HG02938 (cell line): ENCODE measurements at regions not wholly inside any gene's neighbourhood (a gene's known extent, or its start where the extent isn't known, plus 50 kb on each side); places are given as distances from the start of the nearest gene placed in this dataset.

Source experiments
- ATAC-seq: cut with Tn5 transposase; IDR thresholded peaks from one replicate; pipeline ENCODE4 v1.9.1; 2021; ENCODE audit warnings: mild to moderate bottlenecking, moderate library complexity; ENCODE audit not compliant: unreplicated experiment

GRCh38 chr2:145366341-145366740 is 846.4 kb upstream of the ZEB2 start:
- ATAC-seq, result no peak

DNA sequence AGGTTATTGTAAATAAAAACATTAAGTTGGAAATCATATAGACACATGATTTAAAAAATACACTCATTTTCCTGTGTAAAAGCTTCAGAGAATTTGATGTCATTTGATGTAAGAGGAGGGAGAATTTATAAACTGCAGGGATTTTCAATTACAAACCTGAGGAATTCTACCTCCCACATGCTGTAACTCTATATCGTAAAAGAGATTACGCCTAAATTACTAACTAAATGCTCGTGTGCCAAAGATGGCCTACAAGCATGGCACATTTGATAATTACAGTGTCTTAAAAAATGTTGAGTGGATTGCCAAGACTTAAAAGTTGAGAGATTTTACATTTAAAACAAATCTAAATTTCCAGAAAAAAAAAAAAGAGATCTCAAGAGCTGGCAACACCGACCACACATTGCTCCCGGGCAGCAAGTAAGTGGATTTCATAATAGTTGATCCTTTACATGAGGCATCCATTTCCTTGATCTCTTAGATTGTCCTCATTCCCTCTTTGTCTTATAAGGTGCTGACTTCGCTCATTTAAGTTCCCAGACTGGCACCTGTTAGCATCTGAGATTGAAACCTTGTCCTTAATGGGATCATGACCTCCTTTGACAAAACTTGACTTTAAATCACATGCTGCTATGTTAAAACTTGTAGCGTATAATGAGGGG is 840.3 kb upstream of the ZEB2 start:
- no peak for ATAC-seq

GRCh38 chr2:145359561-145359960 is 839.6 kb upstream of the ZEB2 start:
- ATAC-seq, result no peak

DNA sequence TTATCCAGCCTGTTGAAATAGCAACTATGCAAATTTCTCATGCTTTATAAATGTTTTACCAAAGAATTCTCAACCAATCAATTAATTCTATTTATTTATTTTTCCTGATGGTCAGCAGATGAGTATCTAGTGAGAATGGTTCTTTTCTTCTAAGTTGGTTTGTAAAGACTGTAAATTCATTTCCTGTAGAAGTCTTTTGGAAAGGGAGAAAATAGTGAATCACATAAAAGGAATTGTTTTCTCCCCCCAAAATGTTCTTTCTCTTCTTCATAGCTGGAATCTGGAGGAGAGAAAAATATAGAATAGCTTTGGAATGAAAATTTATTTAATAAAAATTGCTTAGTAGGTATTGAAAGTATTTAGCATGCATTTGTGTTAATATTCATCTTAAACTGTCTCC is 836.1 kb upstream of the ZEB2 start:
- ATAC-seq, result no peak

- ATAC-seq, result no peak
Measured at GRCh38 chr2:145352484-145352883, 832.6 kb upstream of the ZEB2 start.

DNA sequence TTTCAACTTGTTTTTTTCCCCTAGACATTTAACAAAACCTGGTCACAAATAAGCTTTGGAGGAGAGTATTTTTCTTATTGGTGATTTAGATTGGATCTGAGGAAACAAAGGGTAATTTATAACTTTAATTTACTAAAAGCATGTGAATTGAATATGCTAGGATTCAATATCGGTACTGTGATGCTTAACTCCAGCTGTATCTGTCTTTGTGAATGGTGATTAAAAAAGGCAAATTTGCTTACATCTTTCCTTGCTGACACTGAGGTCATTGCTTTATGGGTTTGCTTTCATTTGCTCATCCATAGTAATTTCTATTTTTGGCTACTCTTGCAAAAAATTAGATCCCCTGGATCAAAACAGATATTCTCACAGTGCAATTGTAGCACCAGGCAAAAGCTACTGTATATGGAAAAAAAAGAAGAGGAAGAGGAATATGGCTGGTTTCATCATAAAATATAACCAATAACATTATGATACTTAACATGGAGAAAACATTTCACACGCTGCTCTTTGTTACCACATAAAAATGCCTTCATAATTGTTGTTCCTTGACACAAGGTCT is 832.0 kb upstream of the ZEB2 start:
- no peak for ATAC-seq

DNA sequence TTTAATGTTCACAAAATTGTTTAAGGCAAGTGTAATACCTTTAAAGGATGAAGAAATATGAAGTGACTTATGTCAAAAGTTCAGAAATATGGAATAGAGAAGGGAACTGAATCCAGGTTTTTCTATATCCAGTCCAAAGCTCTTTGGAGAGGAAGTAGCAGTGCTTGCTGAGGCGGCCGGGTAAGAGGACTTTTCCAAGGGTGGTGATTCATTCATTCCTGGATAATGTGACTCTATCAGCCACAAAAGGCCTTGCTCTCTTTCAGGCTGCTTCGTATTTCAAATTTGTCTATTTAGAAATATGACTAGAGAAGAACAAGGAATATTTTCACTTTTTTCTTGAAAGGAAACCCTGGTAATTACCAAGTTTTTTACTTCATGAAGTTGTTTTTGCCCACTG is 830.1 kb upstream of the ZEB2 start:
- ATAC-seq, result no peak

GRCh38 chr2:145344076-145344724 is 824.3 kb upstream of the ZEB2 start:
- ATAC-seq, result no peak

DNA sequence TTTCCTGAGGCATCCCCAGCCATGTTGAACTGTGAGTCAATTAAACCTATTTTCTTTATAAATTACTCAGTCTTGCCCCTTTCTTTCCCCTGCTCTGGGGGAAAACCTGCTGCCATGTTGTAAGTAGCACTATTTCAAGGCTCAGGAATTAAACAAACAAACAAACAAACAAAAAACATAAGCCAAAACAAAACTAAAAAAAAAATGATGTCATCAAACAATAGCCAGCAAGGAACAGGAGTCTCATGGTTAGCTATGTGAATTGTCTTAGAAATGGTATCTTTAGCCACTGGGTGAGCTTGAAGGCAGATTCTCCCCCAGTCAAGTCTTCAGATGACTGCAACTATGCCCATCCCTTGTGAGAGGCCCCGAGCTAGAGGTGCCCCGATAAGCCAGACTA is 823.4 kb upstream of the ZEB2 start:
- ATAC-seq, result no peak

DNA sequence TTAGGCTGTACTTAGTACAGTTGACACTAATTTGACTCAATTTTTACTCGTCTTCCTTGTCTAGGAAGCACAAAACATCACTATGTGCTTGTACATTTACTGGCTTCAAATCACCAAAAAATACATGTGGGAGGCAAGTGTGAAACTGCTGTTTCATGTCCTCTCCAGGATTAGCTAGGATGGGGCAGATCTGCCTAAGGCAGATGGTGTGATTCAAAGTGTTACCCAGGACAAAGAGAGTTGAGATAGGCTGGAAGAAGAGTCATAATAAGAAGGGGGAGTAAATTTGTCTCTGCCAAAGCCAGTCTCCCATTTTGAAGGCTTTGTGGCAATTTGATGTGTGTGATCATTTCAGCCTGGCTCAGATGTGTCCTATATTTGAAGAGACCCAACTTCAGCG is 821.6 kb upstream of the ZEB2 start:
- no peak for ATAC-seq

DNA sequence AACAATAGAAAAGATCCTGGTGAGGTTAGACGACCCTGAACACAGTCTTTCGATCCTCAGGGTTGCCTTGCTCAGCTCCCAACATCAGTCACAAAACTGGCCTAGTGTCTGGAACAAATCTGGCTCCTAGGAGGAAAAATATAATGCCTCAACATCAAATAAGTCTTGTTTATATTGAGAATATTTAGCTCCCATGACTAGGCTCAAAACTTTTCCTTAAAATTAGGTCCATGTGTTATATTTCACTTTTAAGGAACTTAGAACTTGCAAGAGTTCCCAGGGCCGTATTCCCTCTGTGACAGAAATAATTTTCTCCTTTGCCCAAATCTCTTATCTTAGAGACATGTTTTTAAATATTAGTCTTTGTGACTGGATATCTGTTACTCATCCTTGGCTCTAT is 819.7 kb upstream of the ZEB2 start:
- ATAC-seq, result no peak

DNA sequence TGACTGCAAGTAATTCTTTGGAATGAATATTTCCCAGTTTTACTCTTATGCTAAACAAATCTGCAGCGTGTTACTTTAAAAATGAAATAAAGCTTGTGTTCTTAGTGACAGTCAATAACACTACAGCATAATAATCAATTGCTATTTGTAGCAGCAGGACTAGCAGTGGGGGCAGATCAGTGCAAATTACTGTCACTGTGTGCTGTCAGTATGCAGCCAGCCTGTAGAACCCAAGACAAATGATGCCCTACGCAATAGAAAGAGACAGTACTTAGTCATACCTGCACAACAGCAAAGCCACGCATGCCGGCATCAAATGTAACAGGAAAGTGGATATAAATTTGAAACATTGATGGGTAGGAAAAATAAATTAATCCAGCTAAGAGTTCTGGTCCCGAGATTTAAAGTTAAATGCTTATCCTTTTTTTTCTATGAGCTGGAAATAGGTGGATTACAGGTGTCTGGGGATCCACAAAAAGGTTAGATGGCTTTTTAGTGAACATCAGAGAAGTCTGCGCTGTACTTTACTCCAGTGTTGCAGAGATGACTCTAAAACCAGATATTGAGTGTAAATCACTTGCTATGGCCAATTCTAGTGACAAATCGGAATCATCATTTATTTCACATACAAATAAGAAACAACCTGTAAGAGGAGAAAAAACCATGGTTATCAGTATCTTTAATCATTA is 812.4 kb upstream of the ZEB2 start:
- ATAC-seq, result no peak

DNA sequence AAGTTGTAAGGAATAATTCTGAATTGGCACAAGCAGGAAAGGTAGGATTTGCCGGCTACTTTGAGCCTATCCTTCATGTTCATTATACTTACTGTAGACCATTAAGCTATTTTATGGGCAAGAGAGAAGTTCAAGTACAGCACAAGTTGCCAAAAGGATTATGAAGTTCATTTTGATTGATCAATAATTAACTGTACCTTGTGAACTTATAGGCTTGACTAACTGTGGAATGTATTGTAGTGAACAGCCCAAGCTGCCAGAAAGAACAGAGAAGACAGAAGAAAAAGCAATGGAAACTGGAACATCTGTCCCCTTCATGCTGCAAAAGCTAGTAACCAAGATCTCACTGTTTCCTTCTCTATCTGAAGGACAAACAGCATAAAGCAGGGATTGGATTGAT is 810.1 kb upstream of the ZEB2 start:
- no peak for ATAC-seq

- no peak for ATAC-seq
Measured at GRCh38 chr2:145325485-145325884, 805.6 kb upstream of the ZEB2 start.

DNA sequence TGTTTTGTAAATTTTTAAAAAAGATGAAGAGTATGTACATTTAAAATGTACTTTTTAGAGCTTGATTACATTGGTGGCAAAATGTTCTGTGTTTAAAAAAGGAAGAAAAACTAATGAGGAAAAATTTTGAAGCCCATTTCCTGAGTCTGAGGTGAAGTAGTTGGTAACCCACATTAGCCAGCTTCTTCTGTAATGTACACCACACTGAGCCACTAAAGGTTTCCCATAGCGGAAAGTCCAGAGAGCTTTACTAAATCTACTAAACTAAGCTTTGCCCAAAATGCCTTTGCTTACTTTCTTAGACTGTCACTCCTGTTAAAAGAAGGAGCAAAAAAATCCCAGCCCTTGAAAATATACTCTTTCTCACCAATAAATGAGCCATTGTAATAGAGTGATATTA is 804.8 kb upstream of the ZEB2 start:
- no peak for ATAC-seq

GRCh38 chr2:145323512-145323911 is 803.6 kb upstream of the ZEB2 start:
- no peak for ATAC-seq

- peak; percentile 84 for ATAC-seq
Measured at GRCh38 chr2:145321344-145321743, 801.4 kb upstream of the ZEB2 start.

- ATAC-seq, result no peak
Measured at GRCh38 chr2:145316496-145316895, 796.6 kb upstream of the ZEB2 start.

- no peak for ATAC-seq
Measured at GRCh38 chr2:145315053-145315452, 795.1 kb upstream of the ZEB2 start.

- ATAC-seq, result no peak
Measured at GRCh38 chr2:145314119-145314633, 794.3 kb upstream of the ZEB2 start.

DNA sequence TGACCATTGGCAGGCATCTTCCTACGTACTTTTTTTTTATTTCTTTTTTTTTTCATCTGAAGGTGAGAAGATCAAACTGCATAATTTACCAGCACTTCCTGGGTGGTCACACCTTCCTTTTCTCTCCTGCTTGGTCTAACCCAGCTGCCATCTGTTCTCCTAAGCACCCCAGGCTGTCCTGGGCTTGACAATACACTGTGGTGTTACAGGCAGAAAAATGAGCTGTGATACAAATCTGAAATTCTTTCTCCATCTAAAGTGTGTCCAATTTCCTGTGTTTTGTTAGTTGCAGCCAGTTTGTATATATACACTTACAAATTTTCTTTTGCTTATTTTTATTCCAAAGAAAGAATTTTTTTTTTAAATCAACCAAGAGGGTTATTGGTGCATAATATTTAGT is 786.0 kb upstream of the ZEB2 start:
- no peak for ATAC-seq

DNA sequence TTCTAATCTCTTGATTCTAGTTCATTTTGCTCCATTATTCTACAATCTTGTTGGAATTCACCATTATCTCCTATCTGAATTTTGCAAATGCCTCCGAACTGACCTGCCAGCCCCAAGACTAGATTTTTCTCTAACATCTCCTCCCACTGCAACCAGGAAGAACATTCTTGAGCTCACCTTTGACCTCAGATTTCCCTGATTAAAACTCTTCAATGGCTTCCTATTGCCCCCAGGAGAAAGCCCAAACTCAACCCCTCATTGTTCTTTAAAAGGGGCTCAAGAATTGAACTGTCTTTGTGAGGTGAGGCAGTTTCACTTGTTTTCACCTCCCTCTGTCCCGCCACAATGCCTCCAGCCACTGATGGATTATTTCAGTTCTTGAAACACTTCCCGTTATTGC is 784.6 kb upstream of the ZEB2 start:
- ATAC-seq, result no peak
